Fibroblast of lung (primary cell): ENCODE measurements at regions not wholly inside any gene's neighbourhood (a gene's known extent, or its start where the extent isn't known, plus 50 kb on each side); places are given as distances from the start of the nearest gene placed in this dataset.

Experiments
- CTCF ChIP-seq, 2 donors: IDR thresholded peaks in 1 of 2; conservative IDR thresholded peaks in 1 of 2; 1 replicate in 1 of 2; 2 replicates in 1 of 2; pipeline ENCODE4 v1.5.1; 2011 to 2012; ENCODE audit warnings: low read length in 2 of 2, control low read depth in 1 of 2, inconsistent platforms in 1 of 2, low read depth in 1 of 2, mild to moderate bottlenecking in 1 of 2
- EZH2 ChIP-seq: IDR thresholded peaks from 2 replicates; pipeline ENCODE4 v1.5.1; 2012; ENCODE audit warnings: low read length, control low read depth, mild to moderate bottlenecking; ENCODE audit errors: missing control alignments

- TF ChIP-seq CTCF (conservative IDR thresholded peaks at IDR 0.05 in 1 of 2, IDR thresholded peaks at IDR 0.05 in 1 of 2; ENCODE audit: low read depth in 1 of 2, low read length in 2 of 2), result no peak
- no peak for TF ChIP-seq EZH2
Measured at GRCh38 chr6:2593167-2593566, 157.6 kb downstream of the MYLK4 start.
